ENCODE measurements at regions not wholly inside any gene's neighbourhood (a gene's known extent, or its start where the extent isn't known, plus 50 kb on each side); places are given as distances from the start of the nearest gene placed in this dataset.

DNA sequence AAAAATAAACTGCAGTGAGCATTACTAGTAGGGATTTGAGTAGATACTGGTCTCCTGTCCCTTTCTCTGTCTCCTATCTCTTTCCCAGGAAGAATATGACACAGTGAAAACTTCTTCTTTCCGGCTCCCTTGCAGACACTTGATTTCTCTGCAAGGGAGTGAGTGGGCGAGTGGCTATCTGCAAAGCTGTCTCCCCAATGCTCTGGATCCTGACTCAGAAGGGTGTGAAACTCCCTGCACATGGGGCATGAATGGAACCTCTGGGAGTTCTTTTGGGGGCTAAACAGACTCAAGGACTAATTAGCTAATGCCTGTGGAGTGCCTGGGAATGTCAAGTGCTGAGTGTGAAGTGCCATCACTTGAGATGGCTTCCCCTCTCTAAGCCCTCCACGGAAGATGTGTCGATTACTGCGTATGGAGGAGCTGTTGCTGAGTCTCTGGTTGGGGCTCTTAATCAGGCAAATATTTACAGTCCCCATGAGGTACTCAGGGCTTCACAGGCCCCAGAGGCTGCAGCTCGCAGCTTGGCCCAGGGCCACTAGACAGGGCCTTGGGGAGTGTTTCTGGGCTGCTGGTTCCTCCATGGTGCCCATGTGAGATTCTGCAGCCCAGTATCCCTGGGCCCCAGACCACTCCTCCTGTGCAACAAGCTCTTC lies 139.8 kb downstream of the RPS24 start:
- TF ChIP-seq, protein P1, sequence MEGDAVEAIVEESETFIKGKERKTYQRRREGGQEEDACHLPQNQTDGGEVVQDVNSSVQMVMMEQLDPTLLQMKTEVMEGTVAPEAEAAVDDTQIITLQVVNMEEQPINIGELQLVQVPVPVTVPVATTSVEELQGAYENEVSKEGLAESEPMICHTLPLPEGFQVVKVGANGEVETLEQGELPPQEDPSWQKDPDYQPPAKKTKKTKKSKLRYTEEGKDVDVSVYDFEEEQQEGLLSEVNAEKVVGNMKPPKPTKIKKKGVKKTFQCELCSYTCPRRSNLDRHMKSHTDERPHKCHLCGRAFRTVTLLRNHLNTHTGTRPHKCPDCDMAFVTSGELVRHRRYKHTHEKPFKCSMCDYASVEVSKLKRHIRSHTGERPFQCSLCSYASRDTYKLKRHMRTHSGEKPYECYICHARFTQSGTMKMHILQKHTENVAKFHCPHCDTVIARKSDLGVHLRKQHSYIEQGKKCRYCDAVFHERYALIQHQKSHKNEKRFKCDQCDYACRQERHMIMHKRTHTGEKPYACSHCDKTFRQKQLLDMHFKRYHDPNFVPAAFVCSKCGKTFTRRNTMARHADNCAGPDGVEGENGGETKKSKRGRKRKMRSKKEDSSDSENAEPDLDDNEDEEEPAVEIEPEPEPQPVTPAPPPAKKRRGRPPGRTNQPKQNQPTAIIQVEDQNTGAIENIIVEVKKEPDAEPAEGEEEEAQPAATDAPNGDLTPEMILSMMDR (conservative IDR thresholded peaks at IDR 0.05; ENCODE audit: low read depth, low read length), result no peak
- no peak for TF ChIP-seq EZH2phosphoT487 (IDR thresholded peaks at IDR 0.05; ENCODE audit: borderline replicate concordance, low read length)

All from PC-3 (cell line).